ENCODE measurements at regions not wholly inside any gene's neighbourhood (a gene's known extent, or its start where the extent isn't known, plus 50 kb on each side); places are given as distances from the start of the nearest gene placed in this dataset.

- Histone ChIP-seq H3K79me2 (ENCODE audit: control insufficient read depth, low read length) (no peaks in the 10 kb centered on the region), H3K4me2 (ENCODE audit: low read length) (no peak overlapping the region), H3K27ac (ENCODE audit: low read depth, low read length) (no peak overlapping the region), H3K9me2 (replicated peaks; ENCODE audit: control insufficient read depth, low read length) (no peaks in the 10 kb centered on the region), H3K9me3 (ENCODE audit: control insufficient read depth, insufficient read depth, low read length) (no peaks in the 10 kb centered on the region), H4K20me1 (ENCODE audit: control insufficient read depth, insufficient read depth, low read depth, low read length) (no peaks in the 10 kb centered on the region), H3K4me1 (ENCODE audit: control insufficient read depth, low read length) (no peaks in the 10 kb centered on the region), H3F3A (ENCODE audit: control insufficient read depth, insufficient read depth) (no peaks in the 10 kb centered on the region), H3K4me3 (ENCODE audit: low read length) (no peak overlapping the region), H3K27me3 (ENCODE audit: control insufficient read depth, low read length) (no peaks in the 10 kb centered on the region), H3K36me3 (ENCODE audit: control insufficient read depth, low read length) (no peaks in the 10 kb centered on the region)
- no peak for TF ChIP-seq EZH2phosphoT487 (IDR thresholded peaks at IDR 0.05; ENCODE audit: borderline replicate concordance, low read length)
- TF ChIP-seq, protein P1, sequence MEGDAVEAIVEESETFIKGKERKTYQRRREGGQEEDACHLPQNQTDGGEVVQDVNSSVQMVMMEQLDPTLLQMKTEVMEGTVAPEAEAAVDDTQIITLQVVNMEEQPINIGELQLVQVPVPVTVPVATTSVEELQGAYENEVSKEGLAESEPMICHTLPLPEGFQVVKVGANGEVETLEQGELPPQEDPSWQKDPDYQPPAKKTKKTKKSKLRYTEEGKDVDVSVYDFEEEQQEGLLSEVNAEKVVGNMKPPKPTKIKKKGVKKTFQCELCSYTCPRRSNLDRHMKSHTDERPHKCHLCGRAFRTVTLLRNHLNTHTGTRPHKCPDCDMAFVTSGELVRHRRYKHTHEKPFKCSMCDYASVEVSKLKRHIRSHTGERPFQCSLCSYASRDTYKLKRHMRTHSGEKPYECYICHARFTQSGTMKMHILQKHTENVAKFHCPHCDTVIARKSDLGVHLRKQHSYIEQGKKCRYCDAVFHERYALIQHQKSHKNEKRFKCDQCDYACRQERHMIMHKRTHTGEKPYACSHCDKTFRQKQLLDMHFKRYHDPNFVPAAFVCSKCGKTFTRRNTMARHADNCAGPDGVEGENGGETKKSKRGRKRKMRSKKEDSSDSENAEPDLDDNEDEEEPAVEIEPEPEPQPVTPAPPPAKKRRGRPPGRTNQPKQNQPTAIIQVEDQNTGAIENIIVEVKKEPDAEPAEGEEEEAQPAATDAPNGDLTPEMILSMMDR (IDR thresholded peaks at IDR 0.05; ENCODE audit: low read depth, low read length, poor library complexity, severe bottlenecking), result no peak
Observed at GRCh38 chr16:61148930-61149329, 887.3 kb downstream of the CDH8 start.

DNA sequence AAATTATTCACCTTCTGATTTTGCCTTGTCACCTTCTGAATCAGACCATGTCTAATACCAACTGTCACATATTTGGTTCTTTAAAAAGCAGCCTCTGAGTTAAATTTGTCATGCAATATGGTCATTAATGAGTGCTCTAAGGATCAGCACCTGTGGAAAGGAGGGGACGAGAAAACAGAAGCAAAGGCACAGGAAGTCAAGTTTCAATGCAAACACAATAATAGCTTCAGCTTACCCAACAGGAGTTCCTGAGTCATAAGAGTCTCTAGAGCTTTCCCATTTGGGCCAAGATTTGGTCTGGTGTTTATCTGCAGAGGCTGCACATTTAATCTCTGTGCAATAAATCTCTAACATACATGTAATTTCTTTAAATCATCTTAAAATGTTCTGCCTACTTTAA, 889.8 kb downstream of the CDH8 start:
- TF ChIP-seq, protein P1 (IDR thresholded peaks at IDR 0.05; ENCODE audit: low read depth, low read length, poor library complexity, severe bottlenecking), result no peak
- TF ChIP-seq EZH2phosphoT487 (IDR thresholded peaks at IDR 0.05; ENCODE audit: borderline replicate concordance, low read length), result no peak
- Histone ChIP-seq H3K4me3 (ENCODE audit: low read length) (no peak overlapping the region), H4K20me1 (ENCODE audit: control insufficient read depth, insufficient read depth, low read depth, low read length) (no peaks in the 10 kb centered on the region), H3K27ac (ENCODE audit: low read depth, low read length) (no peak overlapping the region), H3K4me1 (ENCODE audit: control insufficient read depth, low read length) (no peaks in the 10 kb centered on the region), H3K9me3 (ENCODE audit: control insufficient read depth, insufficient read depth, low read length) (no peaks in the 10 kb centered on the region), H3K4me2 (ENCODE audit: low read length) (no peak overlapping the region), H3F3A (ENCODE audit: control insufficient read depth, insufficient read depth) (no peaks in the 10 kb centered on the region), H3K79me2 (ENCODE audit: control insufficient read depth, low read length) (no peaks in the 10 kb centered on the region), H3K9me2 (replicated peaks; ENCODE audit: control insufficient read depth, low read length) (no peaks in the 10 kb centered on the region), H3K36me3 (ENCODE audit: control insufficient read depth, low read length) (no peaks in the 10 kb centered on the region), H3K27me3 (ENCODE audit: control insufficient read depth, low read length) (no peaks in the 10 kb centered on the region)

- Histone ChIP-seq H3F3A (ENCODE audit: control insufficient read depth, insufficient read depth) (no peaks in the 10 kb centered on the region), H3K27ac (ENCODE audit: low read depth, low read length) (no peak overlapping the region), H3K4me3 (ENCODE audit: low read length) (no peak overlapping the region), H4K20me1 (ENCODE audit: control insufficient read depth, insufficient read depth, low read depth, low read length) (no peaks in the 10 kb centered on the region), H3K9me2 (replicated peaks; ENCODE audit: control insufficient read depth, low read length) (no peaks in the 10 kb centered on the region), H3K36me3 (ENCODE audit: control insufficient read depth, low read length) (no peaks in the 10 kb centered on the region), H3K79me2 (ENCODE audit: control insufficient read depth, low read length) (no peaks in the 10 kb centered on the region), H3K4me1 (ENCODE audit: control insufficient read depth, low read length) (no peaks in the 10 kb centered on the region), H3K27me3 (ENCODE audit: control insufficient read depth, low read length) (no peaks in the 10 kb centered on the region), H3K4me2 (ENCODE audit: low read length) (no peak overlapping the region), H3K9me3 (ENCODE audit: control insufficient read depth, insufficient read depth, low read length) (peaks cover 4% of the 10 kb centered on the region; the same call in 1 of the 2 replicates)
- no peak for TF ChIP-seq EZH2phosphoT487 (IDR thresholded peaks at IDR 0.05; ENCODE audit: borderline replicate concordance, low read length)
Observed at GRCh38 chr16:61131447-61131846, 904.8 kb downstream of the CDH8 start.

- H3K9me3 ChIP-seq (ENCODE audit: control insufficient read depth, insufficient read depth, low read length), result peaks cover 4% of the 10 kb centered on the region; the same call in 1 of the 2 replicates
- no peak overlapping the region for H3K27ac ChIP-seq (ENCODE audit: low read depth, low read length)
- H3K4me1 ChIP-seq (ENCODE audit: control insufficient read depth, low read length), result no peaks in the 10 kb centered on the region
- H4K20me1 ChIP-seq (ENCODE audit: control insufficient read depth, insufficient read depth, low read depth, low read length), result no peaks in the 10 kb centered on the region
- TF ChIP-seq EZH2phosphoT487 (IDR thresholded peaks at IDR 0.05; ENCODE audit: borderline replicate concordance, low read length), result no peak
- TF ChIP-seq, protein P1 (IDR thresholded peaks at IDR 0.05; ENCODE audit: low read depth, low read length, poor library complexity, severe bottlenecking), result no peak
- H3K9me2 ChIP-seq (replicated peaks; ENCODE audit: control insufficient read depth, low read length), result no peaks in the 10 kb centered on the region
- H3K27me3 ChIP-seq (ENCODE audit: control insufficient read depth, low read length), result no peaks in the 10 kb centered on the region
- H3F3A ChIP-seq (ENCODE audit: control insufficient read depth, insufficient read depth), result no peaks in the 10 kb centered on the region
- H3K4me3 ChIP-seq (ENCODE audit: low read length), result no peak overlapping the region
- no peaks in the 10 kb centered on the region for H3K79me2 ChIP-seq (ENCODE audit: control insufficient read depth, low read length)
- H3K36me3 ChIP-seq (ENCODE audit: control insufficient read depth, low read length), result no peaks in the 10 kb centered on the region
- H3K4me2 ChIP-seq (ENCODE audit: low read length), result no peak overlapping the region
Observed at GRCh38 chr16:61128545-61129323, 907.5 kb downstream of the CDH8 start.

Data from DOHH2 (cell line).